GM21786 (cell line): ENCODE measurements at regions not wholly inside any gene's neighbourhood (a gene's known extent, or its start where the extent isn't known, plus 50 kb on each side); places are given as distances from the start of the nearest gene placed in this dataset.
A peak's percentile ranks its signal among the peaks of the same experiment; 100 is the strongest.
"Not testable (repeated sequence)": the region's sequence is repeated elsewhere in the genome, so short reads cannot be mapped to it uniquely, and the experiment has no call there.

Source experiments
- ATAC-seq: cut with Tn5 transposase; IDR thresholded peaks from one replicate; pipeline ENCODE4 v1.9.1; 2021; ENCODE audit not compliant: unreplicated experiment

GRCh38 chr17:31684901-31685300, 174.1 kb downstream of the COPRS start:
- ATAC-seq, result no peak

GRCh38 chr17:31680126-31680525, 178.9 kb downstream of the COPRS start:
- ATAC-seq, result no peak

DNA sequence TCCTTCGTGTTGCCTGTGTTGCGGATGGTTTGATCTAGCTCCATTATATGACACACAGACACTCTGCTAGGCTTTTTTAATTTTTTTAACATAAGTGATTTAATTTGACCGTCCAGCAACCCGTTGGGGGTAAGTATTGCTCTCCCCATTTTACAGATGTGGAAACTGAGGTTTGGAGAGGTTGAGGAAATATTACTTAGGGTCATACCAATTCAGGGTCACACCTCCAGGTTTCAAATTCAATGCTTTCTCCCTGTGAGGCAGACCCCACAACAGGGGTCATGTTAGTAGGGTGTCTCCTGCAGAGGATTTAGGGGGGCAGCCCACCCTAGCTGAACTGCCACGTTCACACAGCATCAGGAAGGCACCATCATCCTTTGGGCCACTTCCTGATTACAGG, 179.4 kb downstream of the COPRS start:
- no peak for ATAC-seq

- ATAC-seq, result no peak
Observed at GRCh38 chr17:31678431-31678830, 180.6 kb downstream of the COPRS start.

GRCh38 chr17:31677681-31678080, 181.4 kb downstream of the COPRS start:
- no peak for ATAC-seq

- ATAC-seq, result no peak
Observed at GRCh38 chr17:31677036-31677435, 182.0 kb downstream of the COPRS start.

GRCh38 chr17:31675392-31675791, 183.7 kb downstream of the COPRS start:
- not testable (repeated sequence) for ATAC-seq

DNA sequence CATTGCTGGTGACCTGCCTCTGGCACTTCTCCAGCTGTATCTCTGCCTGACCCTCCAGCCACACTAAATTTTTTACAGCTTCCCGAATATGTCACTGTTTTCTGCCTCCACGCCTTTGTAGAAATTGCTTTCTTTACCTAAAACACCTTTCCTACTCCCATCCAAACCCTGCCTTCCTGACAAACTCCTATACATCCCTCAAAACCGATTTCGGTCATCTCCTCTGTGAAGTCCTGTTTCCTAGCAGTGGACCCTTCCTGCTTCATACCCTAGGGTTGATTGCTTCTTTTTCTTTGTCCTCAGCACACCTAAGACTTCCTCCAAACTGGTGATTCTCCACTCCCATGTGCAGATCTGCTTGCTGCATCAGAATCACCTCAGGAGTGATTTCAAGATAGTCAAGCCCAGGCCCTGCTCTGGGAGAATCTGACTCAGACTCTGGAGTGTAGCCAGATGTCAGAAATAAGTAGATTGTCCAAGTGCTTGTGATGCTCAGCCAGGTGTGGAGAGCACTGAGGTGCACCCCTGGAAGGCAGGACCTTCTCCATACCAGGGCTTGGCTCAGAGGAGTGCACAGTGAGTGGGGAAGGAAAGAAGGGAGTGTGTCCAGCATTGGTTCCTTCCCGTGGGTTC, 184.2 kb downstream of the COPRS start:
- ATAC-seq, result no peak

DNA sequence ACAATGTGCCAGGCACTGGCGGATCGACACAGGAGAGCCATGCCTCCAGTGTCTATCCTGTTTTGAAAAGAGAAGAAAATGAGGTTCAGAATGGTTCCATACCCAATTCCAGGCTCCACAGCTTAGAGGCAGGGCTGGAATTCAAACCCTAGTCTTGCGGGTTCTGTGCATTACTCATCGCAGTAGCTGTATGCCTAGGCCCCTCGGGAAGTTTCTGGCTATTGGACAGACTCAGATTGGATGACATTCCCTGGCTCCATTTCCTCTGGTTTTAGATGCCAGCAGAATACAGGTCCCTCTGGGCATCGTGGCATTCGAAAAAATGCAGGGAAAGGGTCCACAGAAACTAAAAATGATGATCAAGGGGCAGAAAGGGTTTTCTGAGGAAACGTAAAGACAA, 184.7 kb downstream of the COPRS start:
- ATAC-seq, result no peak

DNA sequence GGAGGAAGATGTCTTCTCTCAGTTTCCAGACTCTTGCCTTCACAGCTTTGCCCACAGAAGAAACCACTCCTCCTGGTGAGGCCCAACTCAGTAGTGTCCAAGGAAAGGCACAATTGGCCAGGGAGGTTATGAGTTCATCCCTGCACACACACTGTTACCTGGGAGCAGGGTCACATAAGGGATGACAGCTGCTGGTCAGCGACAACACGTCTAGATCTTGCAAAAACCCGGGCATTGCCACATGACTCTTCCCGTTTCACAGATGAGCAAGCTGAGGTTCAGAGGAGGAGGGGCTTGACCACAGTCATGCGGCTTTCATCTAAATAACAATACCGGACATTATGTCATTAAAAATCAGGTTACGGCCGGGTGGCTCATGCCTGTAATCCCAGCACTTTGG, 186.0 kb downstream of the COPRS start:
- no peak for ATAC-seq

GRCh38 chr17:31672161-31672819, 186.8 kb downstream of the COPRS start:
- no peak for ATAC-seq

DNA sequence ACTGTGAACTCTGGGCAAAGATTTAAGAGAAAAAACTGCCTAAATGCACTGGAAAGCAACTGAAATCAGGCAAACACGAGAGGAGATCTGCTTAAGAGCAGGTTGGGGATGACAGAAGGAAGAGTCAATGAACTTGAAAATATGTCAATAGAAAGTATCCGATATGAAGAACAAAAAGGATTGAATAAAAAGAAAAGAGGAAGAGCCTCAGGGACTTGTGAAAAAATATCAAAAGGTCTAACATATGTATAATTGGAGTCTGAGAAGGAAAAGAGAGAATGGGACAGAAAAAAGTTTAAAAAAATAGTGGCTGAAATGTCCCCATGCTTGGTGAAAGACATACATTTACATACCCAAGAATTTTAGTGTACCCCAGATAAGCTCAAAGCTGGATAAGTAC, 195.5 kb downstream of the COPRS start:
- no peak for ATAC-seq

GRCh38 chr17:31660684-31661083, 198.4 kb downstream of the COPRS start:
- peak; percentile 47 for ATAC-seq

DNA sequence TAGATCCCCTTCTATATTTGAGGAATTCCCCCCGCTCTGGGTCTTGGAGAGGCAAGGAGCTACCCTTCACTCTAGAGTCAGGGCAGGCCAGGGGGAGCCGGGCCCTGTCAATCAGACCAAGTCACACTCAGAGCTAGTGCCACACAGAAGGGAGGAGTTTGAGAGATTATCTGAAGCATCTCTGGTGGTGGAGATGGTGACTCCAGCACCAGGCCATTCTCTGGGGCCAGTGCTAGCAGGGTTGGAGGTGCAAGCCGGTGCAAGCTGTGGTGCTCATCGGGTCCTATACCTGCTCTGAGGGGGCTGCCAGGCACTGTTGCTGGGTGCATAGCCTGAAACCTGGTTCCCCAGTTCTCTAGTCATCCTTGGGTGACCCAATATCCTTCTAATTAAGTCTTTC, 201.2 kb downstream of the COPRS start:
- ATAC-seq, result no peak

DNA sequence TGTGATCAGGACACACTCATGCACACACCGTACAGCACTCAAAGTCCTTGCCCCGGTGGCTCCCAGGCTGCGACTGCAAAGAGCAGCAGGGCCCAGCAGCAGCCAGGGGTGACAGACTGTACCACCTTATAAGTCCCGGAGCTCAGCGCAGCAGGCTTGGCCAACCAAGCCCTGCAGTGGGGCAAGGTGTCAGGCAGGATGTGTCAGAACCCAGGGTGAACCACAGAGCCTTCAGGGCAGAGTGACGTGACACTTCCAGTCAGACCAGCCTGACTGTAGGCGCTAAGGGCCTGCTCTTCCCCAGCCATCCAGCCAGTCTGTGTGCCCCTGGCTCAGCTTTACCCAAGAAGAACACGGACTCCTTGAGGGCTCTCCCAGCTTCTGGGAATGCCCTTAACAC, 204.1 kb downstream of the COPRS start:
- ATAC-seq, result no peak

- ATAC-seq, result no peak
Observed at GRCh38 chr17:31653691-31654090, 205.4 kb downstream of the COPRS start.

- no peak for ATAC-seq
Observed at GRCh38 chr17:31650756-31651520, 208.1 kb downstream of the COPRS start.

DNA sequence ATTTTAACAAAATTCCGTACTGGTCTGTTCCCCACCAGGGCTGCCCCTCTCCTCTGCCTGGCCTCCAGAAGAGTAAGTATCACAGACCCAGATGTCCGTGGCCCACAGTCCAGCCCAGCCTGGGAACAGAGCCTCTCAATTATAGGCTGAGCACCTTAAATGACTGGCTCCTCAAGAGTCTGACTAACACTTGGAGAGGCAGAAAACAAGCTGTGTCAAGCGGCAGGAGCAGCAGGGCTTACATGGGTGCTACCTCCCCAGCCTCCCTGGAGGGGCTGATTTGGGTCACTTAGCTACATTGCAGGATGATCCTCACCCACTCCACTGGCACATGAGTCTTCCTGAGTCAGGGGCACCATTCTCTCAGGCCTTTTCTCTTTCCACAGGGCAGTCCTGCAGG, 209.7 kb downstream of the COPRS start:
- no peak for ATAC-seq

DNA sequence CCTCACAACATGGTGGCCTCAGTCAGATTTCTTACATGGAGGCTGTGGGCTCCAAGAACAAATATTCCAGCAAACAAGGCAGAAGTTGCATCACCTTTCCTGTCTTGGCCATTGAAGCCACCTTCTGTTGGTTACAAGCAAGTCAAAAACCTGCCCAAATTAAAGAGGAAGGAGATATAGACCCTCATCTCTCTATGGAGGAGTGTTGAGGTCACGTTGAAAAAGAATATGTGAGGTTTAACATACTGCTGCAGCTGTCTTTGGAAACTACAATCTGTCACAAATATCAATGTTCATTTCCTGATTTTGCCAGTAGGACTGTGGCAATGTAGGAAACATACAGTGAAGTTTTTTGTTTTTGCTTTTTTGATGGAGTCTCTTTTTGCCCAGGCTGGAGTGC, 211.4 kb downstream of the COPRS start:
- ATAC-seq, result no peak

DNA sequence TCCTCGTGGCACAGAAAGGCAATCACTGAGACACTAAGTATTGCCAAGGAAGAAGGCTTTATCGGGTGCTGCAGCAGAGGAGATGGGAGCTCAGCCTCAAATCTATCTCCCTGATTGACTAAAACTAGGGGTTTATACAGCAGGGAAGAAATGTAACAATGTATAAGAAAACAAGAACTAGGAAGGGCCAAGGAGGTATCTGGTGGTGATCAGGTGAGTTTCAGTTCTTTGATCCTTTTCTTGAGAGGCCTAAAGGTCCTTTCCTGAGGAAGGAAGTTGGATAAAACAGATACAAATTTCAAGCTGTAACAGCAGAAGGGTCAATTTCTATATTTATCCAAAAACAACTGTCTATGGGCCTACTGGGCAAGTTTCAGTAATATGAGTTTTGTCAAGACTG, 212.4 kb downstream of the COPRS start:
- ATAC-seq, result no peak

DNA sequence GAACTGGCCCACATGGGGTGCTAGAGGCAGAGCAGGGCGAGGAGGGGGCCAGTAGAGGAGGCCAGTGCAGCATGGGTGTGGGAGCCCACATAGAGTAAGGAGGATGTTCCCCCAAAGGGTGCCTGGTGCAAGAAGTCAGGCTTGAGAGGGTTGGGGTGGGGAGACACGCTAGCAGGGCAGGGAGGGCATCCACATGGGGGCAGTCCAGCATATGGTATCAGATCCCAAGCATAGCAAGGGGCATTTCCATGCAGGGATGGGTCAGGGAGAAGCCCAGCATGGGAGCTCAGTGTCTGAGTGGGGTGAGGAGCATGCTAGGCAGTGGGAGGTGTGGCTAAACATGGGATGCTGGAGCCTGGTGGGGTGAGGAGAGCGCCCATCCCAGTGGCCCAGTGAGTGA, 213.7 kb downstream of the COPRS start:
- ATAC-seq, result no peak

GRCh38 chr17:31631766-31632165, 227.3 kb downstream of the COPRS start:
- ATAC-seq, result no peak
